OCI-LY7 (cell line): ENCODE measurements at regions not wholly inside any gene's neighbourhood (a gene's known extent, or its start where the extent isn't known, plus 50 kb on each side); places are given as distances from the start of the nearest gene placed in this dataset.

Source experiments
- BruUV-seq: library from RNA; stranded (reverse); fragments of 400-500 nt; replicated peaks from 2 replicates; lab custom pipeline; 2021; lab: Mats Ljungman, UMichigan
- CTCF ChIA-PET: fragments of 300-600 bp; sonication (Branson Sonifier 250); formaldehyde crosslinking; loops from one replicate; lab custom pipeline; 2022; ENCODE audit warnings: antibody characterized with exemption; ENCODE audit not compliant: unreplicated experiment; lab: Charles Lee
- POLR2A ChIA-PET: fragments of 300-600 bp; sonication (Branson Sonifier 250); formaldehyde crosslinking; loops from one replicate; lab custom pipeline; 2022; ENCODE audit warnings: antibody characterized with exemption; lab: Charles Lee
- DNase-seq: peaks from one replicate; pipeline ENCODE4 v3.0.0-alpha.2; 2015; ENCODE audit warnings: low spot score
- H2AFZ ChIP-seq: fragments of 200-600 bp; sonication (generic), shearing (Covaris generic); 2 replicates; pipeline ENCODE4 v1.6.1; 2014; ENCODE audit warnings: mild to moderate bottlenecking, antibody characterized with exemption, low read length, moderate library complexity
- H3K27ac ChIP-seq: fragments of 200-600 bp; sonication (generic); 2 replicates; pipeline ENCODE4 v1.5.1; 2014; ENCODE audit warnings: mixed run types, low read depth, mild to moderate bottlenecking, moderate library complexity, low read length, inconsistent platforms; ENCODE audit not compliant: poor library complexity, severe bottlenecking
- H3K36me3 ChIP-seq: fragments of 200-600 bp; sonication (generic); 2 replicates; pipeline ENCODE4 v1.6.1; 2014; ENCODE audit warnings: mild to moderate bottlenecking, antibody characterized with exemption, low read length, moderate library complexity, mixed read lengths; ENCODE audit not compliant: insufficient read depth
- H3K4me1 ChIP-seq: fragments of 200-600 bp; sonication (generic); 2 replicates; pipeline ENCODE4 v1.5.1; 2014; ENCODE audit warnings: mild to moderate bottlenecking, low read length; ENCODE audit not compliant: insufficient read depth, poor library complexity, severe bottlenecking
- H3K4me2 ChIP-seq: fragments of 200-600 bp; sonication (generic); 2 replicates; pipeline ENCODE4 v1.6.1; 2014; ENCODE audit warnings: mild to moderate bottlenecking, low read length
- H3K4me3 ChIP-seq: fragments of 200-600 bp; sonication (generic); 2 replicates; pipeline ENCODE4 v1.5.1; 2014; ENCODE audit warnings: mild to moderate bottlenecking, low read depth, low read length; ENCODE audit not compliant: poor library complexity, severe bottlenecking
- H3K79me2 ChIP-seq: fragments of 200-600 bp; sonication (generic); 2 replicates; pipeline ENCODE4 v1.6.1; 2016; ENCODE audit warnings: low read depth, mild to moderate bottlenecking, low read length, moderate library complexity, mixed read lengths; ENCODE audit not compliant: insufficient read depth
- H3K9me2 ChIP-seq: fragments of 200-600 bp; sonication (generic); 2 replicates; pipeline ENCODE4 v1.6.1; 2016; ENCODE audit warnings: mild to moderate bottlenecking, low read length, mixed read lengths; ENCODE audit not compliant: insufficient read depth
- H3K9me3 ChIP-seq: fragments of 200-600 bp; sonication (generic); 2 replicates; pipeline ENCODE4 v1.6.1; 2014; ENCODE audit warnings: mild to moderate bottlenecking, mixed run types, low read length, mixed read lengths
- H4K20me1 ChIP-seq: fragments of 200-600 bp; sonication (generic); 2 replicates; pipeline ENCODE4 v1.6.1; 2014; ENCODE audit warnings: mild to moderate bottlenecking, antibody characterized with exemption, low read length, moderate library complexity, mixed read lengths; ENCODE audit not compliant: insufficient read depth
- CTCF ChIP-seq: fragments of 200-600 bp; sonication (generic); conservative IDR thresholded peaks from 2 replicates; pipeline ENCODE4 v1.5.1; 2014; ENCODE audit warnings: mild to moderate bottlenecking, antibody characterized with exemption, low read length, moderate library complexity, mixed read lengths
- EZH2phosphoT487 ChIP-seq: fragments of 200-600 bp; sonication (generic); IDR thresholded peaks from 2 replicates; pipeline ENCODE4 v1.6.1; 2018; ENCODE audit warnings: low read depth, borderline replicate concordance, mild to moderate bottlenecking, mixed run types, antibody characterized with exemption, low read length, moderate library complexity, mixed read lengths
- intact Hi-C: fragments of 100-400 bp; cut with micrococcal nuclease; formaldehyde crosslinking; loops from one replicate; pipeline ENCODE4 v1.10.0; 2022; ENCODE audit not compliant: unreplicated experiment

- intact Hi-C loops: no loop called here
- H3K27ac ChIP-seq: no peak overlapping the region
- no peaks in the 10 kb centered on the region for H3K9me3 ChIP-seq
- no peak for DNase-seq
- no peak overlapping the region for H3K4me2 ChIP-seq
- H3K79me2 ChIP-seq: no peaks in the 10 kb centered on the region
- H3K36me3 ChIP-seq: no peaks in the 10 kb centered on the region
- ChIA-PET CTCF (no interaction called here), POLR2A (interaction anchor here (0.6 kb wide), 1 partner anchor 985 kb away, joined by 3 read pairs; no protein-coding TSS in a partner anchor)
- H4K20me1 ChIP-seq: no peaks in the 10 kb centered on the region
- no peak overlapping the region for H3K4me3 ChIP-seq
- no peaks in the 10 kb centered on the region for H3K4me1 ChIP-seq
- no peak overlapping the region for H2AFZ ChIP-seq
- BruUV-seq: no TSS peak
- no peak for TF ChIP-seq CTCF
- no peak for TF ChIP-seq EZH2phosphoT487
- H3K9me2 ChIP-seq: no peaks in the 10 kb centered on the region
Observed at GRCh38 chr15:61661791-61662190, 398.5 kb downstream of the VPS13C start.

GRCh38 chr15:61660579-61660978 lies 399.7 kb downstream of the VPS13C start:
- ChIA-PET CTCF (no interaction called here), POLR2A (no interaction called here)
- TF ChIP-seq CTCF (no peak), EZH2phosphoT487 (no peak)
- Histone ChIP-seq H3K36me3 (no peaks in the 10 kb centered on the region), H3K27ac (no peak overlapping the region), H3K79me2 (no peaks in the 10 kb centered on the region), H3K9me3 (no peaks in the 10 kb centered on the region), H3K9me2 (no peaks in the 10 kb centered on the region), H3K4me3 (no peak overlapping the region), H3K4me1 (no peaks in the 10 kb centered on the region), H4K20me1 (no peaks in the 10 kb centered on the region), H3K4me2 (no peak overlapping the region), H2AFZ (no peak overlapping the region)
- no peak for DNase-seq
- BruUV-seq: no TSS peak
- intact Hi-C loops: no loop called here

GRCh38 chr15:61659566-61660190 lies 400.6 kb downstream of the VPS13C start:
- Histone ChIP-seq H3K9me3 (no peaks in the 10 kb centered on the region), H4K20me1 (no peaks in the 10 kb centered on the region), H3K36me3 (no peaks in the 10 kb centered on the region), H3K4me2 (no peak overlapping the region), H3K79me2 (no peaks in the 10 kb centered on the region), H2AFZ (no peak overlapping the region), H3K4me1 (no peaks in the 10 kb centered on the region), H3K9me2 (no peaks in the 10 kb centered on the region), H3K27ac (no peak overlapping the region), H3K4me3 (no peak overlapping the region)
- TF ChIP-seq CTCF (no peak), EZH2phosphoT487 (no peak)
- ChIA-PET POLR2A (no interaction called here), CTCF (no interaction called here)
- DNase-seq: no peak
- intact Hi-C loops: no loop called here
- BruUV-seq: no TSS peak
